NCI-H2196 (cell line): ENCODE measurements at regions not wholly inside any gene's neighbourhood (a gene's known extent, or its start where the extent isn't known, plus 50 kb on each side); places are given as distances from the start of the nearest gene placed in this dataset.

Source experiments
- DNase-seq: peaks from one replicate; lab custom pipeline; 2025; ENCODE audit not compliant: unreplicated experiment; lab: John Stamatoyannopoulos, UW

GRCh38 chr10:64484811-64485330 lies 963.7 kb downstream of the REEP3 start:
- DNase-seq = no peak

- DNase-seq = no peak
Measured at GRCh38 chr10:64486149-64486548, 964.9 kb downstream of the REEP3 start.

- no peak for DNase-seq
Measured at GRCh38 chr10:64486901-64487300, 965.7 kb downstream of the REEP3 start.

GRCh38 chr10:64494901-64495300 lies 973.7 kb downstream of the REEP3 start:
- no peak for DNase-seq

- no peak for DNase-seq
Measured at GRCh38 chr10:64497306-64497705, 976.1 kb downstream of the REEP3 start.

- no peak for DNase-seq
Measured at GRCh38 chr10:64501807-64502206, 980.6 kb downstream of the REEP3 start.

GRCh38 chr10:64502936-64503335 lies 981.7 kb downstream of the REEP3 start:
- no peak for DNase-seq

- no peak for DNase-seq
Measured at GRCh38 chr10:64503429-64503828, 982.2 kb downstream of the REEP3 start.

- no peak for DNase-seq
Measured at GRCh38 chr10:64505501-64505900, 984.3 kb downstream of the REEP3 start.

- no peak for DNase-seq
Measured at GRCh38 chr10:64506963-64507362, 985.8 kb downstream of the REEP3 start.

- no peak for DNase-seq
Measured at GRCh38 chr10:64507651-64508028, 986.4 kb downstream of the REEP3 start.

- no peak for DNase-seq
Measured at GRCh38 chr10:64508029-64508661, 986.9 kb downstream of the REEP3 start.

GRCh38 chr10:64515970-64516699 lies 994.9 kb downstream of the REEP3 start:
- no peak for DNase-seq

- no peak for DNase-seq
Measured at GRCh38 chr10:64518456-64518855, 997.3 kb downstream of the REEP3 start.

GRCh38 chr10:64519427-64519826 lies 998.2 kb downstream of the REEP3 start:
- no peak for DNase-seq

GRCh38 chr10:64519831-64520230 lies 998.6 kb downstream of the REEP3 start:
- no peak for DNase-seq

GRCh38 chr10:64523065-64523759 lies 1002.0 kb downstream of the REEP3 start:
- no peak for DNase-seq

GRCh38 chr10:64528294-64529002 lies 1007.2 kb downstream of the REEP3 start:
- DNase-seq = no peak

- DNase-seq = no peak
Measured at GRCh38 chr10:64529003-64529350, 1007.8 kb downstream of the REEP3 start.

GRCh38 chr10:64534616-64535015 lies 1013.4 kb downstream of the REEP3 start:
- DNase-seq = no peak

- no peak for DNase-seq
Measured at GRCh38 chr10:64535131-64535867, 1014.1 kb downstream of the REEP3 start.
